MG63 (cell line): ENCODE measurements at regions not wholly inside any gene's neighbourhood (a gene's known extent, or its start where the extent isn't known, plus 50 kb on each side); places are given as distances from the start of the nearest gene placed in this dataset.
"Not testable (repeated sequence)": the region's sequence is repeated elsewhere in the genome, so short reads cannot be mapped to it uniquely, and the experiment has no call there.

ENCODE experiments used
- DNase-seq: peaks from one replicate; pipeline ENCODE4 v3.0.0-alpha.2; 2020
- H3K27me3 ChIP-seq: fragments of 250-450 bp; sonication (Bioruptor Pico); 2 replicates; pipeline ENCODE4 v1.5.1; 2020; ENCODE audit warnings: mild to moderate bottlenecking, moderate library complexity
- H3K36me3 ChIP-seq: fragments of 250-450 bp; sonication (Bioruptor Pico); 2 replicates; pipeline ENCODE4 v1.5.1; 2020; ENCODE audit warnings: mild to moderate bottlenecking, moderate library complexity
- H3K4me3 ChIP-seq: fragments of 250-450 bp; sonication (Bioruptor Pico); 2 replicates; pipeline ENCODE4 v1.5.1; 2020; ENCODE audit warnings: mild to moderate bottlenecking, moderate library complexity
- H3K9me3 ChIP-seq: fragments of 250-450 bp; sonication (Bioruptor Pico); 2 replicates; pipeline ENCODE4 v1.5.1; 2020; ENCODE audit warnings: mild to moderate bottlenecking, moderate library complexity

- Histone ChIP-seq H3K36me3 (no peaks in the 10 kb centered on the region), H3K27me3 (no peaks in the 10 kb centered on the region; the same call in 1 of the 2 replicates), H3K9me3 (no peaks in the 10 kb centered on the region), H3K4me3 (no peak overlapping the region)
- no peak for DNase-seq
These were observed 653.5 kb downstream of the FAM181B start for GRCh38 chr11:82080160-82080559.

GRCh38 chr11:82076126-82076525 lies 657.5 kb downstream of the FAM181B start:
- no peak for DNase-seq
- Histone ChIP-seq H3K9me3 (no peaks in the 10 kb centered on the region), H3K36me3 (no peaks in the 10 kb centered on the region), H3K4me3 (no peak overlapping the region), H3K27me3 (no peaks in the 10 kb centered on the region)

GRCh38 chr11:82059505-82059904 lies 674.2 kb downstream of the FAM181B start:
- H3K4me3 ChIP-seq = no peak overlapping the region
- DNase-seq = no peak
- no peaks in the 10 kb centered on the region for H3K36me3 ChIP-seq
- no peaks in the 10 kb centered on the region for H3K27me3 ChIP-seq
- H3K9me3 ChIP-seq = no peaks in the 10 kb centered on the region

- Histone ChIP-seq H3K4me3 (no peak overlapping the region), H3K9me3 (0 out of 2 replicates have a peak, but pooled peaks cover 2% of the 10 kb centered on the region), H3K36me3 (no peaks in the 10 kb centered on the region), H3K27me3 (0 out of 2 replicates have a peak, but pooled peaks cover 3% of the 10 kb centered on the region)
- DNase-seq = no peak
These were observed 677.2 kb downstream of the FAM181B start for GRCh38 chr11:82056450-82056849.

GRCh38 chr11:82049199-82049598 lies 684.5 kb downstream of the FAM181B start:
- 0 out of 2 replicates have a peak, but pooled peaks cover 3% of the 10 kb centered on the region for H3K27me3 ChIP-seq
- DNase-seq = no peak
- no peak overlapping the region for H3K4me3 ChIP-seq

GRCh38 chr11:82047200-82047599 lies 686.5 kb downstream of the FAM181B start:
- 0 out of 2 replicates have a peak, but pooled peaks cover 2% of the 10 kb centered on the region for H3K9me3 ChIP-seq
- H3K27me3 ChIP-seq = 0 out of 2 replicates have a peak, but pooled peaks cover 3% of the 10 kb centered on the region
- H3K36me3 ChIP-seq = no peaks in the 10 kb centered on the region
- DNase-seq = no peak
- H3K4me3 ChIP-seq = no peak overlapping the region

More at GRCh38 chr11:82049199-82049598, 684.5 kb downstream of the FAM181B start:
- Histone ChIP-seq H3K9me3 (0 out of 2 replicates have a peak, but pooled peaks cover 2% of the 10 kb centered on the region), H3K36me3 (no peaks in the 10 kb centered on the region)

GRCh38 chr11:82046778-82047177 lies 686.9 kb downstream of the FAM181B start:
- no peaks in the 10 kb centered on the region for H3K36me3 ChIP-seq
- no peak for DNase-seq
- H3K4me3 ChIP-seq = no peak overlapping the region
- no peaks in the 10 kb centered on the region for H3K27me3 ChIP-seq
- H3K9me3 ChIP-seq = no peaks in the 10 kb centered on the region

GRCh38 chr11:82045748-82046457 lies 687.8 kb downstream of the FAM181B start:
- no peak overlapping the region for H3K4me3 ChIP-seq
- H3K27me3 ChIP-seq = no peaks in the 10 kb centered on the region
- no peaks in the 10 kb centered on the region for H3K9me3 ChIP-seq
- DNase-seq = no peak
- H3K36me3 ChIP-seq = no peaks in the 10 kb centered on the region

GRCh38 chr11:82043316-82043715 lies 690.3 kb downstream of the FAM181B start:
- H3K27me3 ChIP-seq = peaks cover 2% of the 10 kb centered on the region; the same call in 1 of the 2 replicates
- H3K4me3 ChIP-seq = no peak overlapping the region
- no peaks in the 10 kb centered on the region for H3K36me3 ChIP-seq
- DNase-seq = no peak
- no peaks in the 10 kb centered on the region for H3K9me3 ChIP-seq

- Histone ChIP-seq H3K36me3 (no peaks in the 10 kb centered on the region), H3K4me3 (no peak overlapping the region), H3K9me3 (no peaks in the 10 kb centered on the region), H3K27me3 (peaks cover 2% of the 10 kb centered on the region; the same call in 1 of the 2 replicates)
- no peak for DNase-seq
These were observed 691.9 kb downstream of the FAM181B start for GRCh38 chr11:82041764-82042163.

GRCh38 chr11:82038154-82038553 lies 695.5 kb downstream of the FAM181B start:
- no peak for DNase-seq

GRCh38 chr11:82034527-82034926 lies 699.1 kb downstream of the FAM181B start:
- DNase-seq = no peak
- peaks cover 2% of the 10 kb centered on the region; the same call in 1 of the 2 replicates for H3K27me3 ChIP-seq
- H3K4me3 ChIP-seq = no peak overlapping the region
- no peaks in the 10 kb centered on the region for H3K36me3 ChIP-seq
- no peaks in the 10 kb centered on the region for H3K9me3 ChIP-seq

More at GRCh38 chr11:82038154-82038553, 695.5 kb downstream of the FAM181B start:
- peaks cover 2% of the 10 kb centered on the region; the same call in 1 of the 2 replicates for H3K27me3 ChIP-seq
- H3K36me3 ChIP-seq = no peaks in the 10 kb centered on the region
- H3K4me3 ChIP-seq = no peak overlapping the region
- H3K9me3 ChIP-seq = no peaks in the 10 kb centered on the region

- H3K9me3 ChIP-seq, DNase-seq, H3K4me3 ChIP-seq, H3K27me3 ChIP-seq, H3K36me3 ChIP-seq: not testable (repeated sequence)
These were observed 706.3 kb downstream of the FAM181B start for GRCh38 chr11:82027335-82027734.

GRCh38 chr11:82024760-82025159 lies 708.9 kb downstream of the FAM181B start:
- H3K4me3 ChIP-seq = no peak overlapping the region
- DNase-seq = no peak
- H3K9me3 ChIP-seq = no peaks in the 10 kb centered on the region
- no peaks in the 10 kb centered on the region for H3K27me3 ChIP-seq
- H3K36me3 ChIP-seq = no peaks in the 10 kb centered on the region

GRCh38 chr11:82012276-82012675 lies 721.4 kb downstream of the FAM181B start:
- Histone ChIP-seq H3K4me3 (no peak overlapping the region), H3K27me3 (no peaks in the 10 kb centered on the region), H3K36me3 (no peaks in the 10 kb centered on the region), H3K9me3 (no peaks in the 10 kb centered on the region)
- no peak for DNase-seq

GRCh38 chr11:82009133-82009532 lies 724.5 kb downstream of the FAM181B start:
- DNase-seq = no peak
- Histone ChIP-seq H3K9me3 (no peaks in the 10 kb centered on the region), H3K36me3 (no peaks in the 10 kb centered on the region), H3K4me3 (no peak overlapping the region), H3K27me3 (no peaks in the 10 kb centered on the region)

- DNase-seq = no peak
These were observed 726.1 kb downstream of the FAM181B start for GRCh38 chr11:82007521-82007920.

More at GRCh38 chr11:82007521-82007920, 726.1 kb downstream of the FAM181B start:
- Histone ChIP-seq H3K4me3 (no peak overlapping the region), H3K9me3 (no peaks in the 10 kb centered on the region), H3K36me3 (no peaks in the 10 kb centered on the region), H3K27me3 (no peaks in the 10 kb centered on the region)
